ENCODE measurements at regions not wholly inside any gene's neighbourhood (a gene's known extent, or its start where the extent isn't known, plus 50 kb on each side); places are given as distances from the start of the nearest gene placed in this dataset.

DNA sequence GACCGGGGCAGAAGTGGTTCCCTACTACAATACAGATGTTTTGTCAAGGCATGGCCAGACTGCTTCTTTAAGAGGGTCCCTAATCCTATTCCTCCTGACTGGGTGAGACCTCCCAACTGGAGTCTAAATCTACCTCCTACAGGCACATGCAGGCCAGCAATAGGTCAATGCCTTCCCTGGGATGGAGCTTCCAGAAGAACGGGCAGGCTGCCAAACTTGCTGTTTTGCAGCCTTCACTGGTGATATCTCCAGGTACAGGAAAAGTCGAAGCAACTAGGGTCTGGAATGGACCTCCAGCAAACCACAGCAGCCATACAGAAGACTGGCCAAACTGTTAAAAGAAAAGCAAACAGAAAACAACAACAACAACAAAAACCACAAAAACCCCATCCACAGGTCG lies 678.4 kb upstream of the DIAPH2 start:
- TF ChIP-seq, protein P1, sequence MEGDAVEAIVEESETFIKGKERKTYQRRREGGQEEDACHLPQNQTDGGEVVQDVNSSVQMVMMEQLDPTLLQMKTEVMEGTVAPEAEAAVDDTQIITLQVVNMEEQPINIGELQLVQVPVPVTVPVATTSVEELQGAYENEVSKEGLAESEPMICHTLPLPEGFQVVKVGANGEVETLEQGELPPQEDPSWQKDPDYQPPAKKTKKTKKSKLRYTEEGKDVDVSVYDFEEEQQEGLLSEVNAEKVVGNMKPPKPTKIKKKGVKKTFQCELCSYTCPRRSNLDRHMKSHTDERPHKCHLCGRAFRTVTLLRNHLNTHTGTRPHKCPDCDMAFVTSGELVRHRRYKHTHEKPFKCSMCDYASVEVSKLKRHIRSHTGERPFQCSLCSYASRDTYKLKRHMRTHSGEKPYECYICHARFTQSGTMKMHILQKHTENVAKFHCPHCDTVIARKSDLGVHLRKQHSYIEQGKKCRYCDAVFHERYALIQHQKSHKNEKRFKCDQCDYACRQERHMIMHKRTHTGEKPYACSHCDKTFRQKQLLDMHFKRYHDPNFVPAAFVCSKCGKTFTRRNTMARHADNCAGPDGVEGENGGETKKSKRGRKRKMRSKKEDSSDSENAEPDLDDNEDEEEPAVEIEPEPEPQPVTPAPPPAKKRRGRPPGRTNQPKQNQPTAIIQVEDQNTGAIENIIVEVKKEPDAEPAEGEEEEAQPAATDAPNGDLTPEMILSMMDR (IDR thresholded peaks at IDR 0.05): no peak
- no peak for TF ChIP-seq POLR2A (IDR thresholded peaks at IDR 0.05)
